COR-L47 (cell line): ENCODE measurements at regions not wholly inside any gene's neighbourhood (a gene's known extent, or its start where the extent isn't known, plus 50 kb on each side); places are given as distances from the start of the nearest gene placed in this dataset.

Source experiments
- DNase-seq: peaks from one replicate; lab custom pipeline; 2025; lab: John Stamatoyannopoulos, UW

GRCh38 chr4:43243433-43244116, 351.1 kb downstream of the GRXCR1 start:
- no peak for DNase-seq

- no peak for DNase-seq
Measured at GRCh38 chr4:43244688-43245382, 352.3 kb downstream of the GRXCR1 start.

DNA sequence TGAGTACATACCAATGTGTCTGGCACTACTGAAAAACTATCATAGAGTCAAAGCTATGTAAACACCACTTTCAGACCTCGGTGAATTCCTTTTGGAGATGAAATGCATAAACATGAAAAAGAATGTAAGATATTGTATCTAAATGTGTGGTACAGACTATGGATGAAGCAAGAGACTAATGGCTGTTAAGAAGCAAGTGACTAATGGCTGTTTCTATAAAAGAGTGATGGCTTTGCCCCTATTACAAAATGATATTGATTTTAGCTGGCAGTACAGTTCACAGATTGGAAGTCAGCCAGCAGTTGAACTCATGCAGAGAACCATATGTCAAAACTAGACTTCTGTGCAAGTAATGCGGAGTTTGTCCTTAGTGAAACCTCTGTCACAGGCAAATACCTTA, 359.3 kb downstream of the GRXCR1 start:
- peak; percentile 2 for DNase-seq

GRCh38 chr4:43253541-43253940, 361.0 kb downstream of the GRXCR1 start:
- no peak for DNase-seq

- DNase-seq = no peak
Measured at GRCh38 chr4:43264730-43265129, 372.2 kb downstream of the GRXCR1 start.

DNA sequence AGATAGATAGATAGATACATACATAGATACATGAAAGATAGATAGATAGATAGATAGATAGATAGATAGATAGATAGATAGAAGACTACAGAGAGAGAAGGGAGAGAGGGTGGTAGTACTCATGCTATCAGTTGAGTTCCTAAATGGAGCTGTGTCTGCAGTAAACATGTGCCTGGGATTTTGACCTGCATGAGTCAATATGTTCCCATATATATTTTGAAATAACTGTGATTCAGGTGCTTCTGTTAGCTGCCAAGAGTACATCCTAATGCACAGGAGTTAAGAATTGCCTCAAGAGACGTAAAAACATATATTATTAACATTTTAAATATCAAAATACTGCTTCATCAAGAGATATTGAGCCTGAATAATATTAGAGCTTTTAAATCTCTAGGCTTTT, 379.4 kb downstream of the GRXCR1 start:
- no peak for DNase-seq

DNA sequence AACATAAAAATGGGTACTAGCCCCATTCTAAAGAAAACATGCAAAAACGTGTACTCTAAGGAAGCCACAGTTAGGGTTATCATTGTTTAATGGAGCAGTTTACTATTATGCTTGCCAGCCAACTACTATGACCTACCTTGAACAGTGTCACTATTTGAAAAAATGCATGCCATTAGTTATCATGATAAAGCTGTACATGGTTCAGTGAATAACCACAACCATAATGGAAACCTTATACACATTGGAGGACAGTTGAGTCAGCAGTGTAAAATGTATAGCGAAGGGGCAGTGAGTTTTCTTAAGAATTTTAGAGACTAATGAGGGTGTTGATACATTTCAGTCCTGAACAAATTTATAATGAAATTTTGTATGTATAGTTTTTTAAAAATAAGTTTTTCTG, 381.9 kb downstream of the GRXCR1 start:
- no peak for DNase-seq

- no peak for DNase-seq
Measured at GRCh38 chr4:43275779-43276178, 383.3 kb downstream of the GRXCR1 start.

- DNase-seq = no peak
Measured at GRCh38 chr4:43276321-43276720, 383.8 kb downstream of the GRXCR1 start.

GRCh38 chr4:43277003-43277402, 384.5 kb downstream of the GRXCR1 start:
- DNase-seq = no peak

GRCh38 chr4:43282534-43282933, 390.0 kb downstream of the GRXCR1 start:
- no peak for DNase-seq

DNA sequence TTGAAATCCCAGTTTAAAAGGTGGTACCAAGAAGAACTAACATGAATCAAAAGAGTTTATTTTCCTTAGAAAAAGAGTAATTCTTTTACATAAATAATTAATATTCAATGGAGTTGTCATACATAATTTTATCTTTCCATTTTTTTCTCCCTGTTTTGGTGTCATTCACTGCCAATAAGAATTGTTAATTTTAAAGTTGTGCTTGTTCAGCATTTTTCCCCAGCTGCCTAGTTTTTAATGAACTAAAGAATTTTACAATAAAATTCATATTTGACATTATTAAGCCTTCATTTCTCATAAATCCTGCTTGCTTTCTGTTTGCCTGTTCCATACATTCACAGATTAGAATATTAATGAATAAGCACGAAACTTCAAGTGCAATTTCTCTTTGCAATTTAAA, 393.6 kb downstream of the GRXCR1 start:
- DNase-seq = no peak

DNA sequence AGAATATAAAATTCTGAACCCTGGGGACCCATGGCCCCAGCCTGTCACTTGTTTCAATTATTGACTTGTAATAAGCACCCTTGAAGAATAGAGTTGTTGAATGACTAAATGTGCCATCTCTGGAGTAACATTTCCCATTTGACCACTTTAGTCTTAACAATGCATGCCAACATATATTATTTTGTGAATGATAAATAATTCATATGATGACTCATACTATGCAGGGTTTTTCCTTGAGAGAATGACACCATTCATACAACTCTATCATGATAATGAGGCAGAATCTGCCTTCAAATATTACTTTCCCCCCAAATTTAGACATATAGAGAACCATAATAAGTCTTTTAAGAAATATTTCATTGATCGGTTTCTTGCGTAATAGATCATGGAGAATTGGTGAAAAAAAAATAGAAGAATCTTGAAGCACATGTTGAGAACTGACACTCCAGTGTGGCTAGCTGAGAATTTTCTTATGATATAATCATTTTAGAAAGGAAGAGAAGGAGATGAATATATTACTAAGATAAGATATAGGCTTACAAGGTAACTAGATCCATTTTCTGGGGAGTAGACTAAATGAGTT, 404.5 kb downstream of the GRXCR1 start:
- no peak for DNase-seq

DNA sequence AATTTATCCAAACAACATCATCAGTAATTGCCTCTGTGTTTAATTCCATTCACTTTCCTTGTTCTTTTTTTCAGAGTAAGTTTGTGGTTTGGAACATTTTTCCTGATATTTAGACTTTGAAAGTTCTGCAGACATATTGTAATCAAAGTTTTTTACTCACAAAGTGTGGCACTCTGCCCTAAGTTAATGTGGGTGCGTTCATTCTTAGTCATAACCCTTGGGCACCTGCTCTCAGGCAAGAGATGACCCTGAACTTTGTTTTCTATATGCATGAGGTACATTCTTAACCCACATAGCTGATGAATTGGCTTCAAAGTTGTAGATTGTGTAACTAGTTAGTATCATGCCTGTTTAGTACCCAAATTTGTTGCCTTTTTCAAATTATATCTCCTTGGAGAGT, 424.3 kb downstream of the GRXCR1 start:
- DNase-seq = no peak

- DNase-seq = no peak
Measured at GRCh38 chr4:43325220-43325967, 432.9 kb downstream of the GRXCR1 start.

DNA sequence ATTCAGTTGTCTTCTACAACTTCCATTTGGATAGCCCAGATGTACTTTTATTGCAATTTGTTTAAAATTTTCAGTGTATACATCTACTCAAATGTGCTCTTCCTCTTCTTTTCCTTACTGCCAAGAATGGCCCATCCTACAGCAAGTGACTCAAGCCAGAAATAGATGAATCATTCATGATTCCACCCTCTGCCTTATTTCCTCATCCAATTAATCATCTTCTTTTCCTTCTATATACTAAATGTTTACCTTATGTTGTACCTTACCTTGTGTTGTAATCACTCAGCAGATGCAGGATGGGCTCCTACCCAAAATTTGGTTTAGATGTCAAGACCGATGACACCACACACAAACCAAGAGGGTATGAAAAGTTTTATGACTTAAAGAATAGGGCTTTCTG, 437.8 kb downstream of the GRXCR1 start:
- DNase-seq = no peak

GRCh38 chr4:43331226-43332051, 438.9 kb downstream of the GRXCR1 start:
- DNase-seq = no peak

- no peak for DNase-seq
Measured at GRCh38 chr4:43332052-43332425, 439.5 kb downstream of the GRXCR1 start.

DNA sequence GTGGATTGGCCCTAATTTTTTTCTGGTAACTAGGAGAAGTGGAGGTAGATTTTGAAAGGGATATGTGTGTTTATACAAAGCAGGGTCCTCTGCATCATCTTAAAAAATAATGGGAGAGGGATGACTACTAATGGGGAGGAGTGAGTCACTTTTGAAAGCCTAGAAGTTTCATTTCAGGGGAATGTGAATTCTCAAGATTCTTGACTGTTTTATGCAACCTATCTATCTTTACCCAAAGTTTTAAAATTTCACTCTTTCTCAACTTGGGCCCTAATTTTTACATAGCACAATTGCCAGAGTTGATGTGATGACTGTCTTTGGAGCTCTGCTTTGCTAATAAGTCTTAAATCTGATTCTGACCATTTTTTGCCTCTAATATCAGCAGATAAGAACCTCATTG, 445.2 kb downstream of the GRXCR1 start:
- DNase-seq = no peak

GRCh38 chr4:43339435-43339834, 446.9 kb downstream of the GRXCR1 start:
- no peak for DNase-seq

DNA sequence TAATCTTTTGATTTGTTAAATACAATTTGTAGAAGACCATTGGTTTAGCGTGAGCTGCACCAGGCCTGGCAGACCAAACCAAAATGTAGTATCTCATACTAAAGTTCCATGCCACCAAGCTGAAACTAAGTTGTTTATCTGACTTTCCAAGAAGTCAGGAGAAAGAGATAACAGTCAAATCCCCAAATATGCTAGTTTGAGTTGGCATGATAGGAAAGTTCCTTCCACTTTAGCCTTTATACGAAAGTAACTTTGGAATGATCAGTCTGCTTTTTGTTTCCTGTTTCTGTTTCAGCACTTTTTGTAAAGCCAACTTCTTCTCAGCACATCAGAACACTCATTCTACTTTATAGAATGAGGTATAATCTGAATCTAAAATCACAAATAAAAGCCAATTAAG, 449.2 kb downstream of the GRXCR1 start:
- DNase-seq = no peak

DNA sequence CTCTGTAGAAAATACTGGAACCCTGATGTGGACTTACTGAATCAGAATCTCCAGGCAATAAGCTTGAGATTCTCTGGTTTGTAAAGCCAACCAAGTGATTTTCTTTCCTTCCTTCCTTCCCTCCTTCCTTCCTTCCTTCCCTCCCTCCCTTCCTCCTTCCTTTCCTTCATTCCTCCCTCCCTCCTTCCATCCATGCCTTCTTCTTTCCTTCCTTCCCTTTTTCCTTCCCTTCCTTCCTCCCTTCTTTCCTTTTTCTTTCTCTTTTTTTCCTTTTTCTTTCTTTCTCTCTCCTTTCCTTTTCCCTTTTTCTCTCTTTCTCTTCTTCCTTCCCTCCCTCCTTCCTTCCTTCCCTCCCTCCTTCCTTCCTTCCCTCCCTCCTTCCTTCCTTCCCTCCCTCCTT, 450.8 kb downstream of the GRXCR1 start:
- no peak for DNase-seq
